Lower leg skin (tissue), 3 donors: ENCODE measurements at regions not wholly inside any gene's neighbourhood (a gene's known extent, or its start where the extent isn't known, plus 50 kb on each side); places are given as distances from the start of the nearest gene placed in this dataset.

Experiments used
- CTCF ChIP-seq, 3 donors: fragments of 450-650 bp; IDR thresholded peaks; one replicate each; pipeline ENCODE4 v1.5.1; 2016; ENCODE audit warnings: antibody characterized with exemption in 3 of 3, mild to moderate bottlenecking in 3 of 3, moderate library complexity in 2 of 3
- POLR2A ChIP-seq, 2 donors: fragments of 450-650 bp; IDR thresholded peaks; one replicate each; pipeline ENCODE4 v1.6.1; 2016 to 2017; ENCODE audit warnings: antibody characterized with exemption in 2 of 2, mild to moderate bottlenecking in 1 of 2, moderate library complexity in 1 of 2

GRCh38 chr2:160967523-160967922 lies 192.7 kb upstream of the TANK start:
- TF ChIP-seq CTCF (IDR thresholded peaks at IDR 0.05): no peak
- TF ChIP-seq POLR2A (IDR thresholded peaks at IDR 0.05): no peak
